Uterus (tissue), 3 donors: ENCODE measurements at regions not wholly inside any gene's neighbourhood (a gene's known extent, or its start where the extent isn't known, plus 50 kb on each side); places are given as distances from the start of the nearest gene placed in this dataset.

Source experiments
- DNase-seq, 2 donors: peaks; one replicate each; pipeline ENCODE4 v3.0.0-alpha.2; 2019 to 2020
- H3K27ac ChIP-seq, 2 donors: fragments of 200-600 bp; sonication (generic); 1 replicate in 1 of 2; 2 replicates in 1 of 2; pipeline ENCODE4 v1.5.1; 2016 to 2018
- H3K27me3 ChIP-seq, 2 donors: fragments of 200-600 bp; sonication (generic); one replicate each; pipeline ENCODE4 v1.5.1; 2018 to 2019; ENCODE audit warnings: control low read depth in 1 of 2
- H3K36me3 ChIP-seq, 2 donors: fragments of 200-600 bp; sonication (generic); one replicate each; pipeline ENCODE4 v1.5.1; 2019; ENCODE audit warnings: control low read depth in 1 of 2
- H3K4me1 ChIP-seq, 2 donors: fragments of 200-600 bp; sonication (generic); one replicate each; pipeline ENCODE4 v1.5.1; 2018 to 2019; ENCODE audit warnings: control low read depth in 1 of 2
- H3K4me3 ChIP-seq, 2 donors: fragments of 200-600 bp; sonication (generic); 1 replicate in 1 of 2; 2 replicates in 1 of 2; pipeline ENCODE4 v1.5.1; 2018 to 2019; ENCODE audit warnings: mild to moderate bottlenecking in 1 of 2
- H3K9me3 ChIP-seq, 2 donors: fragments of 200-600 bp; sonication (generic); one replicate each; pipeline ENCODE4 v1.5.1; 2019; ENCODE audit warnings: control low read depth in 1 of 2
- POLR2A ChIP-seq, 2 donors: fragments of 450-650 bp; IDR thresholded peaks; one replicate each; pipeline ENCODE4 v1.6.1; 2016; ENCODE audit warnings: antibody characterized with exemption in 2 of 2, mild to moderate bottlenecking in 1 of 2, moderate library complexity in 1 of 2
- intact Hi-C: fragments of 100-400 bp; cut with DNase I; formaldehyde crosslinking; loops from one replicate; pipeline ENCODE4 v1.15.1; 2023; ENCODE audit warnings: low total_unique reads
- TF ChIP-seq, protein P1 (sequence below), 4 experiments: fragments of 200-600 bp in 2 of 4; fragments of 450-650 bp in 2 of 4; sonication (generic) in 2 of 4; IDR thresholded peaks; one replicate each; pipeline ENCODE4 v1.5.1; 2016 to 2019; ENCODE audit warnings: antibody characterized with exemption in 4 of 4, mild to moderate bottlenecking in 2 of 4, moderate library complexity in 1 of 4
- donor health status: DM: yes; HTN: yes; CAD: no.

DNA sequence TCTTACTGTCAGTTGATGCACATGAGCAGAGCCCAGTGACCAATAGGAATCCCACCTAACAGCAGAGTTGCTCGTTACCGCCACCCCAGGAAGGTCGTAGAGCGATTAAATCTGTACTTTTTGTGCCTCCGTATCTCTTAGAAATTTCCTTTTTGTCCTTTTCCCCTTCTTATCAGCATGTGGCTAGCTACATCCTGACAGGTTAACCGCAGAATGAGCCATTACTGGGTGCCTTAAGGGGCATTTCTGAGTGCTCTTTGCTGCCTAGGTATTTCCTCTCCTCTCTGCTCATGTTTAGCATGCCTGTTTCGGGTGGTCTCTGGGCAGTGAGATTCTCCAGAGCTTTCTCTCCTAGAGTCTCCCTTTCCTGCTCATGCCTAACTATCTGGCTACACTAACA lies 530.5 kb downstream of the FAM133A start:
- no peak for DNase-seq
- Histone ChIP-seq H3K36me3 (no peaks in the 10 kb centered on the region), H3K27me3 (no peaks in the 10 kb centered on the region), H3K4me3 (no peak overlapping the region), H3K9me3 (no peaks in the 10 kb centered on the region), H3K27ac (no peak overlapping the region), H3K4me1 (no peaks in the 10 kb centered on the region)
- intact Hi-C loops = no loop called here
- no peak for TF ChIP-seq POLR2A (IDR thresholded peaks at IDR 0.05)
- TF ChIP-seq, protein P1, sequence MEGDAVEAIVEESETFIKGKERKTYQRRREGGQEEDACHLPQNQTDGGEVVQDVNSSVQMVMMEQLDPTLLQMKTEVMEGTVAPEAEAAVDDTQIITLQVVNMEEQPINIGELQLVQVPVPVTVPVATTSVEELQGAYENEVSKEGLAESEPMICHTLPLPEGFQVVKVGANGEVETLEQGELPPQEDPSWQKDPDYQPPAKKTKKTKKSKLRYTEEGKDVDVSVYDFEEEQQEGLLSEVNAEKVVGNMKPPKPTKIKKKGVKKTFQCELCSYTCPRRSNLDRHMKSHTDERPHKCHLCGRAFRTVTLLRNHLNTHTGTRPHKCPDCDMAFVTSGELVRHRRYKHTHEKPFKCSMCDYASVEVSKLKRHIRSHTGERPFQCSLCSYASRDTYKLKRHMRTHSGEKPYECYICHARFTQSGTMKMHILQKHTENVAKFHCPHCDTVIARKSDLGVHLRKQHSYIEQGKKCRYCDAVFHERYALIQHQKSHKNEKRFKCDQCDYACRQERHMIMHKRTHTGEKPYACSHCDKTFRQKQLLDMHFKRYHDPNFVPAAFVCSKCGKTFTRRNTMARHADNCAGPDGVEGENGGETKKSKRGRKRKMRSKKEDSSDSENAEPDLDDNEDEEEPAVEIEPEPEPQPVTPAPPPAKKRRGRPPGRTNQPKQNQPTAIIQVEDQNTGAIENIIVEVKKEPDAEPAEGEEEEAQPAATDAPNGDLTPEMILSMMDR (IDR thresholded peaks at IDR 0.05) = no peak

DNA sequence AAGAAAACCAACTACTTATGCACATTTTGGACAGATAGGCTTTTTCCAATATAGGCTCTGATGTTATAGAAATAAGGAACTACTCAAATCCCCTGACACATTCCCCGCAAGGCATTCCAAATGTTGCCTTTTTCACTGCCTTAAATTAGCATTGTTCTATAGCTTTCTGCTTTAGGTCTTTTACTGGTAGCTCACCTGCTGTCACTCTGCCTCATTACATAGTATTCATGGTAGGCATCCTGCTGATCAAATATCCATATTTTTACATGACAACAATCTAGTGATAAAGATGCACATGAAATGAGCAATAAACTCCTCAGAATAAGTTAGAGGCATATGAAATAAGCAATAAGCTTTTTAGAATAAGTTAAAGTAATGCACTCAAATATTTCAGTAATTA lies 542.7 kb downstream of the FAM133A start:
- no peak overlapping the region for H3K4me3 ChIP-seq
- H3K9me3 ChIP-seq = no peaks in the 10 kb centered on the region
- H3K4me1 ChIP-seq = no peaks in the 10 kb centered on the region
- intact Hi-C loops = no loop called here
- H3K27me3 ChIP-seq = no peaks in the 10 kb centered on the region
- TF ChIP-seq POLR2A (IDR thresholded peaks at IDR 0.05) = no peak
- TF ChIP-seq, protein P1 (IDR thresholded peaks at IDR 0.05) = no peak
- H3K36me3 ChIP-seq = no peaks in the 10 kb centered on the region
- no peak overlapping the region for H3K27ac ChIP-seq
- no peak for DNase-seq

DNA sequence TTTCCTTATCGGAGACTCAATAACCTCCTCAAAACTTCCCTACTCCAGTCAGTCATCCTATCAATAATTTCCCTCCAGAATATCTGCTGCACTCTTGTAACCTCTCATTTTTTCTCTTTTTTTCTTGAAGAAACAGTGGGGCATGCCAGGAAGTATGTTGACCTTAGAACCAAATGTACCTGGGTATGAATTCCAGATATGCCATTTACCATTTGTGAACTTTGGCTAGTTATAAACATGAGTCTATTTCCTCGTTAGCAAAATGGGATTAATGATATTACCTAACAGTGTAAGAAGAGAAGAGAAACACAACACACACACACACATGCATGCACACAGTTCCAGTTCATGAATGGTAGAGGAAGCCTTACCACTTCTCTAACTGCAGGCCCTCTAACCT lies 578.2 kb downstream of the FAM133A start:
- no peaks in the 10 kb centered on the region for H3K36me3 ChIP-seq
- no peaks in the 10 kb centered on the region for H3K9me3 ChIP-seq
- TF ChIP-seq, protein P1 (IDR thresholded peaks at IDR 0.05) = no peak
- no peak for TF ChIP-seq POLR2A (IDR thresholded peaks at IDR 0.05)
- no peaks in the 10 kb centered on the region for H3K27me3 ChIP-seq
- no peak overlapping the region for H3K4me3 ChIP-seq
- no peak for DNase-seq
- no peak overlapping the region for H3K27ac ChIP-seq
- intact Hi-C loops = no loop called here
- no peaks in the 10 kb centered on the region for H3K4me1 ChIP-seq

DNA sequence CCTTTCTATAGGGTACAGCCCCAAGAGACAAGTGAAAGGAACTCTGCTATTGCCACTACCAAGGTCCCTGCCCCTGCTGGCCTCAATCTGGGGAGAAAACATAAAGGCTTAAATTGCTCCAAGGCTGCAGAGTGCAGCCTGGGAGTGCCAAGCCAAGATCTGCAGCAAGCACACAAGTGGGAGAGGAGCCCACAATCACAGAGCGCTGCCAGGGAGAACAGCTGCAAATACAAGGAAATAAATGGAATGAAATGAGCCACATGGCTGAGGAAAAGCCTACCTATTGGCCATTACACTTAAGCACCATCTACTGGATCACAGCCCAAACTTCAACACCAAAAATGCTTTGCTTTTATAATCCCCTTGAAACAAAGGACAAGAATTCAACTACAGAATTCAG lies 582.4 kb downstream of the FAM133A start:
- intact Hi-C loops = no loop called here

DNA sequence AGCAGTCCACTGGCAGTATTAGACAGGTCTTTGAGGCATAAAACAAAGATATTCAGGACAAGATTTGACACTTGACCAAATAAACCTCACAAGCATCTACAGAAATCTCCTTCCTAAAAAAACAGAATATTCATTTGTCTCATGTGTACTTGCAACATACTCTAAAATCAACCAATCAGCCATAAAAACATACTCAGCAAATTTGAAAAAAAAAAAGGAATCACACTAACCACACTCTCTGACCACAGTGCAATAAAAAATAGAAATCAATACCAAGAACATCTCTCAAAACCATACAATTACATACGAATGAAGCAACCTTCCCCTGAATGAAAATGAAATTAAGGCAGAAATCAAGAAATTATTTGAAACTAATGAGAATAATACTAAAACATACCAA lies 591.3 kb downstream of the FAM133A start:
- peaks cover 0 to 5% of the 10 kb centered on the region in 2 donors for H3K27me3 ChIP-seq
- H3K4me3 ChIP-seq = no peak overlapping the region
- TF ChIP-seq, protein P1 (IDR thresholded peaks at IDR 0.05) = no peak
- no peak for TF ChIP-seq POLR2A (IDR thresholded peaks at IDR 0.05)
- H3K27ac ChIP-seq = no peak overlapping the region
- H3K4me1 ChIP-seq = no peaks in the 10 kb centered on the region
- H3K9me3 ChIP-seq = no peaks in the 10 kb centered on the region
- H3K36me3 ChIP-seq = no peaks in the 10 kb centered on the region
- intact Hi-C loops = no loop called here
- no peak for DNase-seq

More for the DNA sequence above, 582.4 kb downstream of the FAM133A start:
- Histone ChIP-seq H3K27me3 (peaks cover 0 to 5% of the 10 kb centered on the region in 2 donors), H3K4me3 (no peak overlapping the region), H3K4me1 (no peaks in the 10 kb centered on the region), H3K27ac (no peak overlapping the region), H3K9me3 (no peaks in the 10 kb centered on the region), H3K36me3 (no peaks in the 10 kb centered on the region)
- TF ChIP-seq POLR2A (IDR thresholded peaks at IDR 0.05) = no peak
- TF ChIP-seq, protein P1 (IDR thresholded peaks at IDR 0.05) = no peak
- no peak for DNase-seq
